ENCODE measurements at regions not wholly inside any gene's neighbourhood (a gene's known extent, or its start where the extent isn't known, plus 50 kb on each side); places are given as distances from the start of the nearest gene placed in this dataset.
A peak's percentile ranks its signal among the peaks of the same experiment; 100 is the strongest.

- peak overlapping the region; percentile 75 for H2BK5ac ChIP-seq (ENCODE audit: low read depth, low read length, poor library complexity, severe bottlenecking)
- H3K27me3 ChIP-seq (ENCODE audit: control insufficient read depth, insufficient read depth, low read length), result no peaks in the 10 kb centered on the region
- POLR2A ChIA-PET (ENCODE audit: unreplicated experiment), result no interaction called here
- H4K91ac ChIP-seq (ENCODE audit: insufficient read depth, low read depth, low read length), result peak overlapping the region; percentile 60
- peak overlapping the region; percentile 18; the same call in 1 of the 2 replicates for H3K56ac ChIP-seq (ENCODE audit: extremely low read depth, insufficient read depth, low read length)
- H4K20me1 ChIP-seq (ENCODE audit: insufficient read depth, low read length), result no peaks in the 10 kb centered on the region
- 0 out of 2 replicates have a peak, but pooled peaks cover 5% of the 10 kb centered on the region for H3K9me1 ChIP-seq (ENCODE audit: insufficient read depth, low read length)
- BruUV-seq (replicated peaks), result no TSS peak
- peak overlapping the region; percentile 35 for H3K4ac ChIP-seq (ENCODE audit: low read depth, low read length)
- peak overlapping the region; percentile 77 for H2BK20ac ChIP-seq (ENCODE audit: low read depth, low read length)
- H4K5ac ChIP-seq (ENCODE audit: low read depth, low read length), result peak overlapping the region; percentile 89; the same call in 1 of the 2 replicates
- peaks cover 16% of the 10 kb centered on the region for H3K4me1 ChIP-seq (ENCODE audit: control insufficient read depth, insufficient read depth, low read length)
- WGBS, 2 experiments (ENCODE audit: extremely low coverage in 2 of 2, insufficient read length in 1 of 2), result no CpG with 5 or more reads among the region's 1 CpG
- dilution Hi-C loops (cut with HindIII; ENCODE audit: low sequenced_read_pairs, unreplicated experiment) (no loop called here), intact Hi-C loops (cut with micrococcal nuclease) (no loop called here), in situ Hi-C loops (cut with MboI; ENCODE audit: low sequenced_read_pairs) (no loop called here)
- H3K36me3 ChIP-seq (ENCODE audit: control insufficient read depth, insufficient read depth, low read length), result no peaks in the 10 kb centered on the region
- no peak overlapping the region for H2AK9ac ChIP-seq (replicated peaks; ENCODE audit: low read depth, low read length, poor library complexity)
- no peak overlapping the region for H2AFZ ChIP-seq (replicated peaks; ENCODE audit: low read length, poor library complexity)
- H3K79me1 ChIP-seq (ENCODE audit: low read depth in 1 of 2, low read length in 2 of 2), result no peaks in the 10 kb centered on the region
- H3K4me3 ChIP-seq (ENCODE audit: insufficient read depth, low read depth, low read length), result no peak overlapping the region
- ATAC-seq (ENCODE audit: low read depth), result peak; percentile 51
- no peaks in the 10 kb centered on the region for H3K9me3 ChIP-seq (ENCODE audit: control insufficient read depth, insufficient read depth, low read length)
- no peak overlapping the region for H3K9ac ChIP-seq (ENCODE audit: low read depth, low read length)
- peak overlapping the region; percentile 87; the same call in 1 of the 2 replicates for H3K18ac ChIP-seq (ENCODE audit: low read depth, low read length)
- TF ChIP-seq MAZ (IDR thresholded peaks at IDR 0.05; ENCODE audit: borderline replicate concordance, low read depth, low read length) (no peak), NFE2L2 (IDR thresholded peaks at IDR 0.05; ENCODE audit: low read depth, low read length) (no peak), SMC3 (IDR thresholded peaks at IDR 0.05; ENCODE audit: low read depth, low read length) (no peak), RCOR1 (IDR thresholded peaks at IDR 0.05; ENCODE audit: insufficient replicate concordance, low read length) (no peak), ELK1 (IDR thresholded peaks at IDR 0.05; ENCODE audit: borderline replicate concordance, low read depth, low read length) (no peak), RFX5 (IDR thresholded peaks at IDR 0.05; ENCODE audit: low read depth, low read length) (no peak), FOS (IDR thresholded peaks at IDR 0.05; ENCODE audit: low read depth, low read length) (no peak), MXI1 (IDR thresholded peaks at IDR 0.05; ENCODE audit: borderline replicate concordance, low read depth, low read length) (no peak), CHD1 (IDR thresholded peaks at IDR 0.05; ENCODE audit: low read depth, low read length) (no peak), MAFK (IDR thresholded peaks at IDR 0.05; ENCODE audit: low read depth, low read length) (no peak), CEBPB (IDR thresholded peaks at IDR 0.05; ENCODE audit: low read depth, low read length) (no peak), CTCF (conservative IDR thresholded peaks at IDR 0.05; ENCODE audit: low read depth, low read length) (no peak), RAD21 (IDR thresholded peaks at IDR 0.05; ENCODE audit: low read length) (no peak)
- H2BK15ac ChIP-seq (ENCODE audit: low read depth, low read length), result peak overlapping the region; percentile 12; the same call in 2 of the 3 replicates
- H2BK120ac ChIP-seq (ENCODE audit: low read depth, low read length), result peak overlapping the region; percentile 87
- peak overlapping the region; percentile 45; the same call in 1 of the 2 replicates for H3K4me2 ChIP-seq (ENCODE audit: low read depth, low read length)
- DNase-seq, result peak; percentile 31
- H3K23ac ChIP-seq (ENCODE audit: low read depth, low read length), result peak overlapping the region; percentile 17; the same call in 1 of the 2 replicates
- no peak overlapping the region for H3K27ac ChIP-seq (ENCODE audit: insufficient read depth, low read length)
- peak overlapping the region; percentile 15 to 64; a peak in 2 of 4 replicates for H4K8ac ChIP-seq (ENCODE audit: low read depth in 2 of 2, low read length in 2 of 2)
- CTCF ChIA-PET, result no interaction called here
- H3K14ac ChIP-seq (replicated peaks; ENCODE audit: low read depth, low read length), result peak overlapping the region; percentile 30
- no peak overlapping the region for H2AK5ac ChIP-seq (ENCODE audit: low read depth, low read length)
Measured at GRCh38 chr7:110592557-110592956, 498.4 kb upstream of the LRRN3 start.
